HK-2 (cell line): ENCODE measurements at regions not wholly inside any gene's neighbourhood (a gene's known extent, or its start where the extent isn't known, plus 50 kb on each side); places are given as distances from the start of the nearest gene placed in this dataset.

Experiments used
- DNase-seq: peaks from one replicate; pipeline ENCODE4 v3.0.0-alpha.2; 2018; ENCODE audit not compliant: unreplicated experiment

- DNase-seq = no peak
Observed at GRCh38 chr12:88417531-88417930, 162.7 kb downstream of the KITLG start.

GRCh38 chr12:88418856-88419497 lies 161.3 kb downstream of the KITLG start:
- DNase-seq = no peak

- no peak for DNase-seq
Observed at GRCh38 chr12:88419794-88420193, 160.5 kb downstream of the KITLG start.

GRCh38 chr12:88420457-88420856 lies 159.8 kb downstream of the KITLG start:
- DNase-seq = no peak

GRCh38 chr12:88424791-88425730 lies 155.2 kb downstream of the KITLG start:
- DNase-seq = no peak

GRCh38 chr12:88428350-88428749 lies 151.9 kb downstream of the KITLG start:
- no peak for DNase-seq

GRCh38 chr12:88431246-88431645 lies 149.0 kb downstream of the KITLG start:
- no peak for DNase-seq

- no peak for DNase-seq
Observed at GRCh38 chr12:88432531-88433490, 147.5 kb downstream of the KITLG start.

- DNase-seq = no peak
Observed at GRCh38 chr12:88433997-88434703, 146.1 kb downstream of the KITLG start.

GRCh38 chr12:88435334-88436076 lies 144.8 kb downstream of the KITLG start:
- DNase-seq = no peak

- no peak for DNase-seq
Observed at GRCh38 chr12:88437226-88437625, 143.0 kb downstream of the KITLG start.
